Vagina (tissue), 2 donors: ENCODE measurements at regions not wholly inside any gene's neighbourhood (a gene's known extent, or its start where the extent isn't known, plus 50 kb on each side); places are given as distances from the start of the nearest gene placed in this dataset.

ENCODE experiments used
- CTCF ChIP-seq, 3 experiments: fragments of 450-650 bp in 2 of 3; fragments of 200-600 bp in 1 of 3; sonication (generic) in 1 of 3; IDR thresholded peaks; one replicate each; pipeline ENCODE4 v1.5.1; 2017 to 2019; ENCODE audit warnings: antibody characterized with exemption in 3 of 3, mild to moderate bottlenecking in 2 of 3, moderate library complexity in 2 of 3
- POLR2A ChIP-seq, 2 donors: fragments of 450-650 bp; IDR thresholded peaks; one replicate each; pipeline ENCODE4 v1.6.1; 2017; ENCODE audit warnings: antibody characterized with exemption in 2 of 2, mild to moderate bottlenecking in 2 of 2, moderate library complexity in 2 of 2
- POLR2AphosphoS5 ChIP-seq, 2 donors: sonication (generic); formaldehyde crosslinking; IDR thresholded peaks; one replicate each; pipeline ENCODE4 v1.9.0; 2017; ENCODE audit warnings: antibody characterized with exemption in 2 of 2, mild to moderate bottlenecking in 2 of 2, low read depth in 1 of 2; ENCODE audit not compliant: insufficient read depth in 1 of 2

GRCh38 chr4:59637596-59637995 is 1562.5 kb upstream of the ADGRL3 start:
- TF ChIP-seq CTCF (IDR thresholded peaks at IDR 0.05) = no peak
- TF ChIP-seq POLR2A (IDR thresholded peaks at IDR 0.05) = no peak
- no peak for TF ChIP-seq POLR2AphosphoS5 (IDR thresholded peaks at IDR 0.05; ENCODE audit: insufficient read depth in 1 of 2, low read depth in 1 of 2)
